HG03066 (cell line): ENCODE measurements at regions not wholly inside any gene's neighbourhood (a gene's known extent, or its start where the extent isn't known, plus 50 kb on each side); places are given as distances from the start of the nearest gene placed in this dataset.
A peak's percentile ranks its signal among the peaks of the same experiment; 100 is the strongest.

Experiments
- ATAC-seq: cut with Tn5 transposase; IDR thresholded peaks from one replicate; pipeline ENCODE4 v1.9.1; 2021; ENCODE audit warnings: low read depth; ENCODE audit not compliant: unreplicated experiment

DNA sequence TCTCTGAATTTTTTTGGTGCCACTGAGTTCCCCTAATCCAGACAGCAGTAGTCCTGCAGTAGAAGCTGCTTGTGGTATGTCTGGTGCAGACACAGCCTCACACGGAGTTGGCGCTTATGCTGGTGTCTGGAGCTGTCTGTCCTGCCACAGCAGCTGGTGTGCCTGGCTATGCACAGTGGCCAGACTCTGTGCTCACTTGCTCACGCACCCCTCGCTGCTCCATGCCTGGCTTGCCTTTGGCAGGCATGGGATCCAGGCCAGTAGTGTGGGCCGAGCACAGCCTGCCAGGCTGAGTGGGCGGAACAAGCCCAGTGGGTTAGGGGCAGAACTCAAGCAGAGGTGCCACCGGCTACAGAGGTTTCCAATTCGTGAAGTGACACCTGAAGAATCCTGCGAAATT is 845.9 kb upstream of the PCDH9 start:
- no peak for ATAC-seq

DNA sequence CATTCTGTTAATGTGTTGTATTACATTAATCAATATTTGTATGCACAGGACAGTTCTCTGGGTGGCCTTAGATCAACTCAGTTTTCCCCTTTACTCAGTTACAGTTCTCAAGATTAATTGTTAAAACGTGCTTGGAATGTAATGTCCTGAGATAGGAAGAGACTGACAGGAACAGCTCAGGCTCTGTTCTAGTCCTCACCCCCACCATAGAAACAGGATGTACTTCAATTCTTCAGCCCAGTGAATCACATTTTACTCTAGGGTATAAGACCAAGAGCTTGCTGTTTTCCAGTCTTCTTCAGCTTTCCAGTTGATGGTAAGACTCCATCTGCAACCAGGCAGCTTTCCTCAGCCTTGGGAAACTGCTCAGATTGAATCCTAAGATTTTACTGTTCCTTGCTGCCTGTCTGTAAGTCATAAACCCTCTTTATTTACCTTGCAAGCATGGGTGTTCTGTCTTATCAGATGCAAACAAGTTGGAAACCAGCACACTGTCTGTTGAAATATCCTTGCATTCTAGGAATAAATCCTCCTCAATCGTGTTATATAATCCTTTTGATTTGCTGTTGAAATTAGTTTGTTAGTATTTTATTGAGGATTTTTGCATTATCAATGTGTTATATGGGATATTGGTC is 836.9 kb upstream of the PCDH9 start:
- ATAC-seq: no peak

DNA sequence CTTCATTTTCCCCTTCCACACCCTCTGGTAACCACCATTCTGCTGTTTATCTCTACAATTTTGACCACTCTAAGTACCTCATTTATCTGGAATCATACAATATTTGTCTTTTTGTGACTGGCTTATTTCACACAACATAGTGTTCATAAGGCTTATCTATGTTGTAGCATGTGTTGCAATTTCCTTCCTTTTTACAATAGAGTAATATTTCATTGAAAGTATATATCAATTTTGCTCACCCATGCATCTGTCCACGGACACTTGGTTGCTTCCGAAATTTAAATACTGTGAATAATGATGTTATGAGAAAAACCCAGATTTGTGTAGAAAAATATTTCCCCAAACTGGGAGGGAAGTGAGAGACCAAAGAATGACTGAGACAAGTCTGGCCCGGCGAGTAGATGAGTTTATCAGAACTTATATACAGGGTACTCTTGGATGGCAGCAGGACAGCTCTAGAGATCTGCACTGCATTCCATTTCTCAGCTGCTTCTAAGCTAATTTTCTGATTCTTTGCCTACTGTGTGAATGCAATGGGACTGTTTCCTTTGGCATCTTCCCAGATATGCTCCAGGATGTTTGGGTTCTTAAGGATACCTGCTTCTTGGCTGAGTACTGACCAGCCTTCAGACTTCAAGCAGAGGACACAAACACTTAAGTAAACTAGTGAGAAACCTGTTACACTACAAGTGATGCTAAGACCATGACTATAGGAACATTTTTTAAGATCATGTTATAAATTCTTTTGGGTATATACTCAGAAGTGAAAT is 834.0 kb upstream of the PCDH9 start:
- no peak for ATAC-seq

DNA sequence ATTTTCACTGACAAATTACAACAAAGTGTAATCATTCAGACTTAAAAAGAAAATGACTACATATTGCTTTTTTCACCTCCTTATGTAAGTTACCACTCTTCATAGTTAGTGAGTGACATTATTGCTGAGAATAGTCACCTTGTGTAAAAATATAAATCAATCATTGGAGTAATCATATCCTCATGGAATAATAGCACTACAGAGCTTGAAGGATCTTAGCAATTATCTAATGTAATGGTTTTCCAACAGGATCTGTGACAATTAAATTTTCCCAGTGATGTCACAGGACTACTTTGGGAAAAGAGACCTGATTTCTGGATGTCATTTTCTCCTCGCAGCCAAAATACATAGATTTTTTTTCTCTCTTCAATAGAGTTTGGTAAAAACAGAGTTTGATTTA is 833.0 kb upstream of the PCDH9 start:
- no peak for ATAC-seq

DNA sequence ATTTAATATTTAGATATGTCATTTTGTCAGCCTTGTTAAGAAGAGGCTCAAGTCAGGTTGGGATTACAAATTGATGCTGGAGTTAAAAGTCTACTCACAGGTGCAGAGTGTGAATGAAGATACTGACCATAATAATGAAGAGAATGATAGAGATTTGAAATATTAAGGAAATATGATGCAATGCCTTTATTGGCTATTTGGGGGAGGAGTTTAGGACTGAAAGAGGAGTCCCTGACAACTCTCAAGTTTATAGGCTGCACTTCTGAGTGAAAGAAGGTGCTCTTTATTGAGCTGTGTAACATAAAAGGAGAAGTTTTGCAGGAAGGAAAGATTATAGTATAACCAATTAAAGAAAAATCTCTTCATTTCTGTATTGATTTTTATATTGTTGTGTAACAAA is 827.7 kb upstream of the PCDH9 start:
- ATAC-seq: no peak

DNA sequence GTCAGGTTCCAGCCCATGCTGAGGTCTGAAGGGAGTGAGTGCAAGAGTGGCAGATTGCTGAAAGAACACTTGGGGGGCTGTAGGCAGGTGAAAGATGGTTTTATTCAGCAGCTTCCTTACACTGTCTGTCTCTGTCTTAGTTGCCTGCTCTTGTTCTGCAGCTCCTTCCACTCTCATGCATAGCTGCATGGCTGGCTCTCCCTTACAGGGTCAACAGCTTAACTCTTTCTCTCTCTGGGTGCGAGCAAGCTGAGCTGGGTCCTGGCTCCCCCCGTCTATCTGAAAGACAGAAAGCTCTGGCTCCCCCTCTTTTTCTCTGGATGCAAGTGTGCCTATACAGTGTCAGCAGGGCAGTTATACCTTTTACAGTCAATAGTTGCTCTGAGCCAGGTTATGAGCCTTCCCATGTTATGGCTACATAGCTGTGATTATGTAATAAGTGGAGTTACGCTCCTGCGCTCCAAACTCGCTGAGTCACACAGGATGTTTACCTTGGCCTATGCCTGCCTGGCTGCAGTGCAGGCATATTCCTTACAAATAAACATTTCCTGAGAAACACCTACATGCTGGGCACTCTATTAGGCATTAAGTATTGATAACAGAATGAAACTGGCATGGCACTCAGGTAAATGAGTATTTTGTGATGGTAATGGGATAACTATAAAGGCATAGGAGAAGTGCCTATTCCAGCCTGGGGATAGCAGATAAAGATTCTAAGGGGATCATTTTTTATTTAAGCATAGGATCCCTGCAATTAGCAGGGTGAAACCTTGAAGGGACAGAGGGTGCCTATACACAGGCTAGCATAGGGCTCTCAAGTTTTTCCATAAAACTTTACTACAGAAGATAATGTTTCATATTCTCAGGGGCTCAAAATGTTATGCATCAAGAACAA is 826.9 kb upstream of the PCDH9 start:
- no peak for ATAC-seq

DNA sequence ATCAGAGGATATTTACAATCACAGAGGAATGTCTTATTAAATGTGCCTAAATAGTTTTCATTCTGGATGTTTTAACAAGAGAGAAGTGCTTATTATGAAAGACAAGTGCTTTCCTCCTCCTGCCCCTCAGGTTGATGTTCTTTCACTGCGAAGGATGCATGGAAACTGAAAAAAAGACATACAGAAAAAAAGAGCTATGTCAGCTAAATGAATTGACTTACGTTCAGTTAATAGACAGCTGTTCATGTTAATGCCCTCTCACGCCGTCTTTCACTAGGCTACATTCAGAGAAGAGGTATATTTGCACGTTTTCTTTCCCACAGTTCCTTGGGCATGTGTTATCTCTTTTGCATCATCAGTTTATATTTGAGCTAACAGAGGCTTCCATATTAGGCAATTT is 821.8 kb upstream of the PCDH9 start:
- no peak for ATAC-seq

DNA sequence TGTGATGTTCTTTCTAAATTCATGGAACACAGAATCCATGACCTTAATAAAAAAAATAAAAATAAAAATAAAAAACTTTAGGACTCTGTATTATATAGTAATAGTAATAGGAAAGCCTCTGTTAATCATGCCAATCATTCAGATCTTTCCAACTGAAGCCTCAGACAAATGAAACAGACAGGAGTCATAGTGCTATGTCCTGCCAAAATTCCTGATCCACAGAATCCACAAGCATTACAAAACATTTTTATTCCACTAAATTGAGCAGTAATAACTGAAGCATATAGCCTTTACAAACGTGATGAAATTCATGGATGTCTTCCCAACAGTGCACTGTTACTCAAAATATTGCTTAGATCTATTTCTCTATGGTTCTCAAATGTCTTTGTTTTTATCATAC is 820.6 kb upstream of the PCDH9 start:
- ATAC-seq: no peak

DNA sequence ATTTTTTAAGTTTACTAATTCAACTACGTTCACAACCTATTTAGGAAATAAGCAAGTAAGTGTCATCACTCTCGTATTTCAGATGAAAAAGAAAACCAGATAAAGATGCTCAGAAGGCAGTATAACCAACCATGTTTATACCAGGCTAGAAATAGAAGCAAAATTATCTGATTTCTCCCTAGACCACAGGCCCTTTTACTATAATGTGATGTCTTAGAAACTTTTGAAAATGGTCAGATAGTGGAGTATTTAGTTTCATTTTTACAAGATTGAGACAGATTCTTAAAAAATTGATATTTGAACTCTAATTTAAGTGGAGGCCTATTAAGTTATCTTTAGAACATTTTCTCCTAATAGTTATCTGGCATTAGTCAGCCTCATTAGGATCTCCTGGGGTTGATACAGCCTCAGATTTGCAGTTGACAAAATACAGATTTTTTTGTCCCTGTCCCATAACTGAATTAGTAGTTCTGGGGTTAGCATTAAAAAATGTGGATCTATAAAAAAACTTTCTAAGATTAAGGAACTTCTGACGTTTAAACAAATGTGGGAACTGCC is 818.7 kb upstream of the PCDH9 start:
- no peak for ATAC-seq

DNA sequence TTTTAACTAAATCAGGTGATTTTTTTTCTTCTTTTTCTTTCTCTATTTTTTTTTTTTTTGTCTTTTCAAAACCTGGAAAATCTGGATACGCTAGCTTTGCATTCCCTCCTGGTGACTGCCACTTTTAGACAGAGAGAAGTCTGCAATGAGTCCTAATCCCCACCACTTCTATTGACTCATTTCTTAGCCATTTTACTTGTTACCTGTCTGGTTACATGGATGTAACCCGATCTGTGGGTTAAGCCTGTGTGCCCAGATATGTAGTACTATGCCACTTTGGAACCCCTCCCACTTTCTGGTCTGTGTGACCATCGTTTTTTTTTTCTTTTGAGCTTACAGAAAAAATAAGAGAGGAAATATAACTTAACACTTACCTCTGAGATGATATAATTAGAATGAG is 817.8 kb upstream of the PCDH9 start:
- ATAC-seq: no peak

DNA sequence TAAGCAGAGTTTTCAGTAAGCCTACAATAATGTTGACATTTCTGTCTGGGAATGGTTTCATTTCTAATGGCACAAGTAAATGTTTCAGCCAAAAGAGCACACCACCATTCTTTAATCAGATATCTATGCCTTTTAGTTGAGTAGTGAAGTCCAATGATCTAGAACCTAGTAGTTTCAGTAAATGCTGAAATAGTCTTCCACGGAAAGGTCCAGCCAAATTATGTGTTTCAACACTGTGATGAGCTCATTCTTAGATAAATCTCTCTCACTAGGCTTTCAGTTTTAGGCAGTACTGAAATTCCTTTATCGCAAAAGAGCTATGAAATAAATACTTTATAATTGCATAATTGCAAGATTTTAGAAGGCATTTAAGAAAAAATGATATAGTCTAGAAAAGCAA is 816.8 kb upstream of the PCDH9 start:
- no peak for ATAC-seq

DNA sequence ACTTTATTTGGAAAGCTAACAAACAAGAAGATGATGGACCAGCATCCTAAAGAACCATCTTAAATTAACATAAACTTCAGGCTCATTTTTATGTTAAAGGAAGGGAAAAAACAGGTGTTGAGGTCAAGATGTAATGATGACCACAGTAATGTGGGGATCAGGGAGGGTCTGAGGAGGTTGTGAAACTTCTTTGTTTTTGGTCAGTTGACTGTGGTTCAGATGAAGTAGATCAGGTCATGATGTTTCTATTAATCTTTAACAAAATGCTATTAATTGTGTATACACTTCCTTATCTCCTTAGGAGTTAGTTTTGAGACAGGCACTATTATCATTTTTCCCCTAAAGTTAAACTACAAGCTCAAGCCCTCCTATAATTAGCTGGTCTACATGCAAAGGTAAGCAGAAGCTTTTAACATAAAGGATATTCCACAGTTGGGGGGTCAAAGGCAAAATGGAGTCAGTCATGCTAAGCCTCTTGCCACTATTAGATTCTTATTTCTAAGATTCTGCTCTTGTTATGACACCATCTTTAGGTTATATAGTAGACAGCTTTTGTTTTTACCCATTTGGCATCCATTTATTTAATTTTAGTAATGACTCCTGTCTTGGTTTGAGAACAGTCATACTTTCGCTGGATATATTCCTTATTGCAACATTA is 800.1 kb upstream of the PCDH9 start:
- ATAC-seq: peak; percentile 65

DNA sequence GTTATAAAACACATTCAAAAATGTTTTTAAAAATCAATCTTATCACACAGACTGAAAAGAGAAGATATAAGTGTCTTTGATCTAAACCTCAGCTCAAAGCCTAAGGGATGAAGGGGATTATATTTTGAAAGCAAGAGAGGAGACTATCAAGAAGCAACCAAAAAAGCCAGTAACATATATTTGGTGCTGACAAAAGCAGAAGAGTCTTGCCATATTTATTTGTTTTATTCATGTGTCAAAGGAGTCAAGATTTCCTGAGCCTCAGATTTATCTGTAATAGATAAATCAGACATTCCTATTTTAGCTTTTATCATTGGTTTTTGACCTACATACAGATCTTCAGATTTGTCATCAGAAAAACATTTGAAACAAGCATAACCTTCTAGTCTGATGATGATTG is 798.6 kb upstream of the PCDH9 start:
- ATAC-seq: no peak

DNA sequence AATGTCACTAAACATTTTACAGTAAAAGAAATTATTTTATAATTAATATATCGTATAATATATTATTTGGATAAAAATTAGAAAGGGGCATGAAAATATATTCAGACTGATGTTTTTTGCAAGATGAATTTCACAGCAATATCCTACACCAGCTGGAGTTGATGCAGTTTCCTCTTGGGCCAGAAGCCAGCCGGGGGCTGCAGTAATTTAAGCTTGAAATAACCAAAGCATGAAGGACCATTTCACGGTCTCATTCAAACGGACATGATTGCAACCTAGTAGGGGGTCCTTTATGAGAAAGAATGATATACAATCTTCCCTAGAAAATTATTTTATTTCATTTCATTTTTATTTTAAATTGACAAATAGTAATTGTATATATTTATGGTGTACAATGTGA is 797.2 kb upstream of the PCDH9 start:
- no peak for ATAC-seq

DNA sequence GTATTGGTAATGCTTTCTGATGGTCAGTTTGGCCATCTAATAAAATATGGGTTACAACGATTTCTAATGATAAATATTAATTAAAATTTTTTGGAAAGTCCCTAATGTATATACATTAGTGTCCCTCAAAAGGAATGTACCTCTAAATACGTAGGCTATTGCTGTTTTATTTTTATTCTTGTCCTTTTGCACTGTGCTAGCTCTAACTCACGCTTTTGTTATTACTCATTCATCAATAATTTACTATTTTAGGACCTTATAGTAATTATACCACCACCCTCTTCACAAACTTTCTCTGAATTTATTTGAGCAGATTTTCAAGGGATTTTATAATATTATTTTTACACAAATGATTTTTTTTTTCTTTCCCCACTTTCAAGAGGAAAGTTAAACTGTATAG is 795.9 kb upstream of the PCDH9 start:
- ATAC-seq: peak; percentile 57

DNA sequence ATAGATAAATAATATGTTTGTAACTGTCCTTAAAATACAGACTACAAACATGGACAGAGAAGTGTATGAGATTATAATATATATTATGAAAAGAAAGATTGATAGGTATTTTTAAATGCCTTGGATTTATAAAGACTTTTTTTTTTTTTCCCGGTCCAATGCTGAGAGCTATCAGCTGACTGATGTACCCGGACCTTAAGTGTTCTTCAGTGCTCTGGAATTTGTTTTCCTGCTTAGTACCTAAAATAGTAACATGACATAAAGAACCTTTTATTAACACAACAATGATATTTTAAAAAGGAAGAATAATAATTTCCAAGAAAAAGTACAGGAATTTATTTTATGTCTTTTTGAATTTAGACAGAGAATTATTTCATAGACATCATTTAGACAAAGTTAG is 795.5 kb upstream of the PCDH9 start:
- no peak for ATAC-seq

DNA sequence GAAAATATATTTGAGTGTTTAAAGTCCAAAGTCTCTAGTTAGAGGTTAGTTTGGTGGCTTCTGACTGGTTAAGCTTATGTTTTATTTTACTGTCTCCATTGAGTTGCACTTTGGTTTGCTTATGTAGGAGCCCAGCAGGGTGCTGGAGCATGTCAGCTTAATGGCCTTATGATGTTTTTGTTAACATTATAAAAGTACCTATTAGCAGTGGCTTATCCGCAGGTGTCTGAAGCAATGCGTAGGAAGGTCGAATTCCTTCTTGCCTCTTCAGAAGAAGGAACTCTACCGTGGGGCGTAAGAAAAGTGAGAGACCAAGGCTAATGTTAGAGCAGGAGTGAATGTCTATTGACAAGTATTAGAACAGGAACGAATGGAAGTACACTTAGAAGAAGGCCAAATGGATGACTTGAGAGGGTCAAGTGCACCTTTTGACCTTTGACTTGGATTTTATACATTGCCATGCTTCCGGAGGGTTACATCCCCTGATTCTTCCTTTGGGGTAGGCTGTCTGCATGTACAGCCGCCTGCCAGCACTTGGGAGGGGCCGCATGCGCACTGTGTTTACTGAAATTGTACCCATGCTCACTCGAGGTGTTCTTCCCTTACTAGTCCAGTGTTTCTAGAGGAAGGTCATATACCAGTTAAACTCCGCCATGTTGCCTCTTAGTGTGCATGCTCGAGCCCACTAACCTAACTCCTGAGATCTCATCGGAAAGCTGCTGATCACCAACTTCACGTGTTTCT is 793.9 kb upstream of the PCDH9 start:
- no peak for ATAC-seq

DNA sequence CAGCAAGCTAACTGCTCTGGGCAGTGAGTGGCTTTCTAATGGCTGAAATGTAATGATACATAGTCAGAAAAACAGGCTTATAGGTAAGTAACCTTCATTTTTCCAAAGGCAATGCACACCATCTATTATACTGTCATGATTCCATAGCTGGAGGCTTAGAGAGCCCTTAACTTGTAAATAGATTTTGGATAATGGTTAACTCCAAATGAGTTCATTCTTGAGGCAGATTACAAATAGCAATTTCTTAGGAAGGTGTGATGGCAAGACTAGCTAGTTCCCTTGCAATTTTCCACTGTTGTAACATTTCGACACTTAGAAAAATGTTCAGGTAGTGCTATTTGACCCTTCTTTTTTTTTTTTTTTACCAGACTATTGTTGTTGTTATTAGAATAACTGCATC is 789.8 kb upstream of the PCDH9 start:
- no peak for ATAC-seq

DNA sequence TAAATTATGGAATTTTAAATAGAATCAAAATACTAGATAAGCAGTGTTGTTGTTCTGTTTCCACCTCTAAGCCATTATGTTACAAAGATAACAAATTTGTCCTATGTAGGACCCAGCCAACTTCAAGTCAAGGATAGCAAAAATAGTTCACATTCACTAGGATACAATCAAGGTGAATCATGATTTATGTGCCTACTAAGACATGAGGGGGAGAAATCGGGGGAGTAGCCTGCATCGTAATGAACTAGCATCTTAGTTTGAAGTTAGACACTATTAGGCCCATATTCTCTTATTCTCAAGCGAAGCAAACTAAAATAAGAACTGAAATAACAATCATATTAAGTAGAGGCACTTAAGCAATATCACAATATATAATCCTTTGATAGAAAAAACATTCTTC is 779.4 kb upstream of the PCDH9 start:
- no peak for ATAC-seq

DNA sequence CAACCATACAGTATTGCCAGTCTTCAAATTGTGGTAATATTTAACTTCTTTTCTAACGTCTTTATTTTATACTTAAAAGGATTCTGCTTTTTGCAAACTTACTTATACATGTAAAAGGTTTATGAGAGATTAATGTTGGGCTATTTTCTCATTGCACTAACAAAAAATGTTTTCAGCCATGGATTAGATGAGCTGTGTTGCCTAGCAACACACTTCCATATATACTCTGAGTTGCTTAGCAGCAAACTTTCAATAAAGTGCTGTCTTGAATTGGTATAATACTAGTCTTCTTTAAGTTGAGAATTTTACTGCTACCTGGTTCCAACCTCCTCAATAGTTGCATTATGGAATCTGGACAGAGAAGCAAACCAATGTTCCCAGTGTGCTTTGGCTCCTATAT is 777.4 kb upstream of the PCDH9 start:
- ATAC-seq: no peak
